ENCODE measurements at regions not wholly inside any gene's neighbourhood (a gene's known extent, or its start where the extent isn't known, plus 50 kb on each side); places are given as distances from the start of the nearest gene placed in this dataset.
"Not testable (repeated sequence)": the region's sequence is repeated elsewhere in the genome, so short reads cannot be mapped to it uniquely, and the experiment has no call there.

GRCh38 chr19:28538579-28538978 is 674.4 kb downstream of the UQCRFS1 start:
- TF ChIP-seq MYC (IDR thresholded peaks at IDR 0.05; ENCODE audit: borderline replicate concordance, low read length); MAX (IDR thresholded peaks at IDR 0.05); EP300 (IDR thresholded peaks at IDR 0.05); CTCF (IDR thresholded peaks at IDR 0.05); KDM1A (IDR thresholded peaks at IDR 0.05; ENCODE audit: low read depth); HMGXB4 (CRISPR knock-in tag; IDR thresholded peaks at IDR 0.05; ENCODE audit: borderline replicate concordance): not testable (repeated sequence)

Data from A549 (cell line).